HAP-1 (cell line): ENCODE measurements at regions not wholly inside any gene's neighbourhood (a gene's known extent, or its start where the extent isn't known, plus 50 kb on each side); places are given as distances from the start of the nearest gene placed in this dataset.
"Not testable (repeated sequence)": the region's sequence is repeated elsewhere in the genome, so short reads cannot be mapped to it uniquely, and the experiment has no call there.

Source experiments
- DNase-seq, 2 experiments: peaks; one replicate each; pipeline ENCODE4 v3.0.0-alpha.2; 2016 to 2020; ENCODE audit warnings: low spot score in 2 of 2
- H3K27me3 ChIP-seq: fragments of 250-450 bp; sonication (Bioruptor Pico); 2 replicates; pipeline ENCODE4 v1.5.1; 2020; ENCODE audit warnings: low read depth, mild to moderate bottlenecking, moderate library complexity
- H3K36me3 ChIP-seq: fragments of 250-450 bp; sonication (Bioruptor Pico); replicated peaks from 2 replicates; pipeline ENCODE4 v1.5.1; 2020; ENCODE audit warnings: mild to moderate bottlenecking
- H3K4me1 ChIP-seq: fragments of 250-450 bp; sonication (Bioruptor Pico); 2 replicates; pipeline ENCODE4 v1.5.1; 2020; ENCODE audit warnings: mild to moderate bottlenecking
- H3K4me3 ChIP-seq: fragments of 250-450 bp; sonication (Bioruptor Pico); 2 replicates; pipeline ENCODE4 v1.5.1; 2020; ENCODE audit warnings: mild to moderate bottlenecking, moderate library complexity
- H3K9me3 ChIP-seq: fragments of 250-450 bp; sonication (Bioruptor Pico); 2 replicates; pipeline ENCODE4 v1.5.1; 2020; ENCODE audit warnings: mild to moderate bottlenecking, moderate library complexity
- in situ Hi-C: fragments of 300-500 bp; cut with MboI; formaldehyde crosslinking; loops from 3 replicates; pipeline ENCODE4 v1.14.3; 2020; ENCODE audit warnings: low sequenced_read_pairs, inconsistent platforms, mixed read lengths

- Histone ChIP-seq H3K36me3 (no peaks in the 10 kb centered on the region), H3K4me3 (no peak overlapping the region), H3K9me3 (no peaks in the 10 kb centered on the region), H3K27me3 (no peaks in the 10 kb centered on the region), H3K4me1 (no peaks in the 10 kb centered on the region)
- in situ Hi-C loops = no loop called here
- DNase-seq = no peak
These were observed 401.2 kb upstream of the RORB start for GRCh38 chr9:74095925-74096324.

GRCh38 chr9:74096420-74096819 lies 400.7 kb upstream of the RORB start:
- DNase-seq = no peak
- Histone ChIP-seq H3K27me3 (no peaks in the 10 kb centered on the region), H3K4me1 (no peaks in the 10 kb centered on the region), H3K36me3 (no peaks in the 10 kb centered on the region), H3K9me3 (no peaks in the 10 kb centered on the region), H3K4me3 (no peak overlapping the region)
- in situ Hi-C loops = no loop called here

GRCh38 chr9:74100042-74100441 lies 397.1 kb upstream of the RORB start:
- Histone ChIP-seq H3K4me3 (no peak overlapping the region), H3K36me3 (no peaks in the 10 kb centered on the region), H3K4me1 (no peaks in the 10 kb centered on the region), H3K27me3 (no peaks in the 10 kb centered on the region), H3K9me3 (no peaks in the 10 kb centered on the region)
- no peak for DNase-seq
- in situ Hi-C loops = no loop called here

- DNase-seq, H3K4me1 ChIP-seq, in situ Hi-C loops, H3K27me3 ChIP-seq, H3K4me3 ChIP-seq, H3K36me3 ChIP-seq, H3K9me3 ChIP-seq: not testable (repeated sequence)
These were observed 395.0 kb upstream of the RORB start for GRCh38 chr9:74102148-74102547.

GRCh38 chr9:74102702-74103101 lies 394.4 kb upstream of the RORB start:
- in situ Hi-C loops = no loop called here
- Histone ChIP-seq H3K27me3 (no peaks in the 10 kb centered on the region), H3K9me3 (no peaks in the 10 kb centered on the region), H3K4me3 (no peak overlapping the region), H3K4me1 (no peaks in the 10 kb centered on the region), H3K36me3 (no peaks in the 10 kb centered on the region)
- no peak for DNase-seq

GRCh38 chr9:74107692-74108091 lies 389.4 kb upstream of the RORB start:
- no peak overlapping the region for H3K4me3 ChIP-seq
- no peaks in the 10 kb centered on the region for H3K9me3 ChIP-seq
- in situ Hi-C loops = no loop called here
- no peaks in the 10 kb centered on the region for H3K36me3 ChIP-seq
- no peaks in the 10 kb centered on the region for H3K4me1 ChIP-seq
- no peak for DNase-seq
- no peaks in the 10 kb centered on the region for H3K27me3 ChIP-seq

GRCh38 chr9:74115976-74116375 lies 381.2 kb upstream of the RORB start:
- no peak for DNase-seq
- Histone ChIP-seq H3K9me3 (no peaks in the 10 kb centered on the region), H3K4me3 (no peak overlapping the region), H3K27me3 (no peaks in the 10 kb centered on the region), H3K36me3 (no peaks in the 10 kb centered on the region), H3K4me1 (no peaks in the 10 kb centered on the region)
- in situ Hi-C loops = no loop called here

GRCh38 chr9:74117151-74117550 lies 380.0 kb upstream of the RORB start:
- Histone ChIP-seq H3K4me1 (no peaks in the 10 kb centered on the region), H3K4me3 (no peak overlapping the region), H3K9me3 (no peaks in the 10 kb centered on the region), H3K36me3 (no peaks in the 10 kb centered on the region), H3K27me3 (no peaks in the 10 kb centered on the region)
- no peak for DNase-seq
- in situ Hi-C loops = no loop called here

GRCh38 chr9:74117731-74118130 lies 379.4 kb upstream of the RORB start:
- DNase-seq = no peak
- Histone ChIP-seq H3K4me1 (no peaks in the 10 kb centered on the region), H3K9me3 (no peaks in the 10 kb centered on the region), H3K27me3 (no peaks in the 10 kb centered on the region), H3K36me3 (no peaks in the 10 kb centered on the region), H3K4me3 (no peak overlapping the region)
- in situ Hi-C loops = no loop called here

- Histone ChIP-seq H3K27me3 (no peaks in the 10 kb centered on the region), H3K9me3 (no peaks in the 10 kb centered on the region), H3K4me3 (no peak overlapping the region), H3K36me3 (no peaks in the 10 kb centered on the region), H3K4me1 (no peaks in the 10 kb centered on the region)
- DNase-seq = no peak
- in situ Hi-C loops = no loop called here
These were observed 377.1 kb upstream of the RORB start for GRCh38 chr9:74120061-74120460.

- H3K36me3 ChIP-seq = no peaks in the 10 kb centered on the region
- H3K9me3 ChIP-seq = no peaks in the 10 kb centered on the region
- DNase-seq = no peak
- in situ Hi-C loops = no loop called here
- no peaks in the 10 kb centered on the region for H3K4me1 ChIP-seq
- no peaks in the 10 kb centered on the region for H3K27me3 ChIP-seq
- no peak overlapping the region for H3K4me3 ChIP-seq
These were observed 376.7 kb upstream of the RORB start for GRCh38 chr9:74120470-74120869.

- Histone ChIP-seq H3K36me3 (no peaks in the 10 kb centered on the region), H3K9me3 (no peaks in the 10 kb centered on the region), H3K27me3 (no peaks in the 10 kb centered on the region), H3K4me3 (no peak overlapping the region), H3K4me1 (no peaks in the 10 kb centered on the region)
- no peak for DNase-seq
- in situ Hi-C loops = no loop called here
These were observed 374.9 kb upstream of the RORB start for GRCh38 chr9:74122216-74122615.

GRCh38 chr9:74122661-74123060 lies 374.5 kb upstream of the RORB start:
- in situ Hi-C loops = no loop called here

GRCh38 chr9:74125941-74126340 lies 371.2 kb upstream of the RORB start:
- Histone ChIP-seq H3K9me3 (no peaks in the 10 kb centered on the region; the same call in 1 of the 2 replicates), H3K36me3 (no peaks in the 10 kb centered on the region), H3K4me3 (no peak overlapping the region), H3K4me1 (no peaks in the 10 kb centered on the region), H3K27me3 (no peaks in the 10 kb centered on the region)
- no peak for DNase-seq
- in situ Hi-C loops = no loop called here

More at GRCh38 chr9:74122661-74123060, 374.5 kb upstream of the RORB start:
- Histone ChIP-seq H3K27me3 (no peaks in the 10 kb centered on the region), H3K4me1 (no peaks in the 10 kb centered on the region), H3K36me3 (no peaks in the 10 kb centered on the region), H3K9me3 (no peaks in the 10 kb centered on the region), H3K4me3 (no peak overlapping the region)
- no peak for DNase-seq

GRCh38 chr9:74132986-74133385 lies 364.1 kb upstream of the RORB start:
- in situ Hi-C loops = no loop called here
- Histone ChIP-seq H3K4me3 (no peak overlapping the region), H3K27me3 (no peaks in the 10 kb centered on the region), H3K36me3 (no peaks in the 10 kb centered on the region), H3K4me1 (no peaks in the 10 kb centered on the region), H3K9me3 (no peaks in the 10 kb centered on the region; the same call in 1 of the 2 replicates)
- DNase-seq = no peak
